NCI-H226 (cell line): ENCODE measurements at regions not wholly inside any gene's neighbourhood (a gene's known extent, or its start where the extent isn't known, plus 50 kb on each side); places are given as distances from the start of the nearest gene placed in this dataset.
"Not testable (repeated sequence)": the region's sequence is repeated elsewhere in the genome, so short reads cannot be mapped to it uniquely, and the experiment has no call there.

Experiments used
- DNase-seq: peaks from one replicate; pipeline ENCODE4 v3.0.0-alpha.2; 2015

GRCh38 chrX:128929271-128930057 lies 593.8 kb downstream of the SMARCA1 start:
- no peak for DNase-seq

- no peak for DNase-seq
These were observed 594.7 kb downstream of the SMARCA1 start for GRCh38 chrX:128928636-128929035.

GRCh38 chrX:128927363-128927762 lies 595.9 kb downstream of the SMARCA1 start:
- DNase-seq: no peak

GRCh38 chrX:128906753-128907152 lies 616.5 kb downstream of the SMARCA1 start:
- no peak for DNase-seq

GRCh38 chrX:128901018-128901417 lies 622.3 kb downstream of the SMARCA1 start:
- no peak for DNase-seq

- no peak for DNase-seq
These were observed 625.7 kb downstream of the SMARCA1 start for GRCh38 chrX:128897621-128898020.

- no peak for DNase-seq
These were observed 631.7 kb downstream of the SMARCA1 start for GRCh38 chrX:128891554-128891953.

- no peak for DNase-seq
These were observed 638.9 kb downstream of the SMARCA1 start for GRCh38 chrX:128884430-128884829.

DNA sequence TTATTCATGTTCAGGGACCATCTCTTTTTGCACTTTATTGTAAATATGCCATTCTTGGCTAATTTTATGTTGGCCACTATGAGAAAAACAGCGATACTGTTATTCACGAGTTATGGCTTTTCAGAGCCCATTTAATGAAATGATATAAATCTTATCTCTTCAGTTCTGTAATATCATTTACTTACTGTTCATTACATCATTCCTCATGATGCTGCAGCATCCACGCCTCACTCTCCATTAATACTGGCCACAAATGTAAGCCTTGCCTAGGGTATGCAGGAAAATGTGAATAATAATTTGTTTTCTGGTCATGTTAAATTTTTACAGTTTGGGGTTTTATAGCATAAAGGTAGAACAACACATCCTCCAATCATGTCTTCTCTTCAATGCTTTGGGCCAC lies 639.6 kb downstream of the SMARCA1 start:
- DNase-seq: no peak

DNA sequence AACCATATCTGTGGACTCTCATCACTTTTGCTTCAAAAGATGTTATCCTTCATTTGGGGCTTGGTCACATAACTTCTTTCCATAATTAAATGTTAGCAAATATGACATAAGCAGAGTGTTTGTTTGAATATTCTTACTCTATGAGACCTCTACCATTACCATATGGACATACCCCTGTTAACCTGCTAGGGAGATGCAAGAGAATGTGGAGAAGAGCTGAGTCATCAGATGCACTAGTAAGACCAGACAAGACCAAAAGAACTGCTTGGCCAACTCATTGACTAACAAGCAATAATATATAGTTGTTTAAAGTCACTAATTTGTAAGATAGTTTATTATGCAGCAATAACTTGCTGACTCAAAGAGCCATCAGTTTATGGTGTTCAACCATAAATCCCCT lies 652.9 kb downstream of the SMARCA1 start:
- DNase-seq: no peak

GRCh38 chrX:128862557-128862956 lies 660.7 kb downstream of the SMARCA1 start:
- DNase-seq: no peak

DNA sequence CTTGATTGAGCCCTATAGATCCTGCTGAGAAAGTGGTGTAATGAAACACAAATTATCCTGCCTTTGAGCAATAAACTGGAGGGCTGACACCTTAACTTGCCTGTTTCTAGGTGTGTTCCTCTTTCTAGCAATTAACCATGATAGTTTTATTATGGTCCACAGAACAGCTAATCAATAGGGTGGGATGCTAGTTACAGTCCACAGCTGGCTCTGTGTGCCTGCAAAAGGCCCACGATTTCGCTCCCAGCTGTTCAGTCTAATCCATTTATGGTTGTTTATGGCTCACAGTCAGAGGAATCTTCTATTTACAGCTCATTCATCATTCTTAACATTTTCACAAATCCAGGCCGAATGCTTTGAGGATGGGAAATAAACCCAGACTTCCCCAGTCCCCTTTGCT lies 674.9 kb downstream of the SMARCA1 start:
- DNase-seq: no peak

DNA sequence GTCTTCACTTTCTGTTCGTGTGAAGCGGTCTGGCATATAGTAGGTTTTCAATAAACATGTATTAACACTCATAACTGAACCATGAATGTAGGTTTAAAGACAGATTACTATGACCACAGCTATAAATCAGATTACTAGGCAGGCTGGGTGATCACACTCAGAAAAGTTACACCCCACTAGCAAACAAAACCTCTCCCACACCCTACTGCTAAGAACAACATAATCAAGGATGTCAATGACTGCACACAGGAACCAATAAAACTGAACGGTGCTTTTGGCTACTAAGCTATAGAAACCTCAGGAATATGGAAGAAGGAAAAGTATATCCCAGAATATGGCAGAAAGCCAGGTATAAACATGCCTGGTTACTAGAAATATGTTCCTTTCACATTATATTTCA lies 676.9 kb downstream of the SMARCA1 start:
- no peak for DNase-seq

DNA sequence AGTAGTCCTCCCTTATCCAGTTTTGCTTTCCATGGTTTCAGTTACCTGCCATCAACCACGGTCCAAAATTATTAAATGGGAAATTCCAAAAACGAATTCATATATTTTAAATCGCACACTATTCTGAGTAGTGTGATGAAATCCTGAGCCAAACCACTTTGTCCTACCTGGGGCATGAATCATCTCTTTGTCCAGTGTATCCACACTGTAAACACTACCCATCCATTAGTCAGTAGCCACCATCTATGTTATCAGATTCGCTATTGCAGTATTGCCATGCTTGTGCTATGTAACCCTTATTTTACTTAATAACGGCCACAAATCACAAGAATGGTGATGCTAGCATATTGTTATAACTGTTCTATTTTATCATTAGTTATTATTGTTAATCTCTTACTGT lies 704.6 kb downstream of the SMARCA1 start:
- DNase-seq: no peak

GRCh38 chrX:128816919-128817318 lies 706.4 kb downstream of the SMARCA1 start:
- no peak for DNase-seq

GRCh38 chrX:128807367-128807766 lies 715.9 kb downstream of the SMARCA1 start:
- no peak for DNase-seq

GRCh38 chrX:128805236-128805635 lies 718.1 kb downstream of the SMARCA1 start:
- DNase-seq: no peak

DNA sequence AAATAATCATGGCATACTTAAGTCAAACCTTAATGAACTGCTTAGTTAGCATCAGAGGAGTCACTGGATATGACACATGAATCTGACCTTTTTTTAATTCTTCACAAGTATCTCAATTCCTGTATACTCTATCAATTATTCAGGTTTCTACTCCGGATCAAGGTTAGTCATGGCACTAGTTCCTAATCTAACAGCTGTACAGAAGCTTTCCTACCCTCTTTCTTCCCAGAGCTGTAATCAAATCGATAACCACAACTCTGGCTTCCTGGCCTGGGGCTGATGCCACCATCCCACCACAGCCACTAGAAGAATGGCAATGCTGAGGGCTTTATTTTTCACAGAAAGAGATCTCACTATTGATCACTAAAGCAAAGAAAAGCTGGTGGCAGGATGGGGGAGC lies 718.5 kb downstream of the SMARCA1 start:
- DNase-seq: no peak

DNA sequence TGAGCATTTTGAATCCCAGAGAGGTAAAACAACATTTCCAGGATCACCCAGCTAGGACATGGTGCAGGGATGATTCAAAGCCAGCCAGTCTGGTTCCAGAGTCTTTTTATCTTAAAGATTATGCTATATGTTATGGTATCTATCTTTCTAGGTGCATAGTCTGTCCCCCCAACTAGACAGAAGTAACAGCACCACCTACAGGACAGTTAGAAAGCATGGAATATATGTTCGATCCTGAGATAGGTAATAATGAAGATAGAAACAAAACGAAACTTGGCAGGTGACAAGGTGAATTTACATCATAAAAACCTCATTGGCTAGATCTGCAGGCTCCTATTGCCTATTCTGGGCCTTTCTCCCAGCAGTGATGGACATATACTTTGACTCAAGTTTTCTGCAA lies 723.2 kb downstream of the SMARCA1 start:
- DNase-seq: no peak

DNA sequence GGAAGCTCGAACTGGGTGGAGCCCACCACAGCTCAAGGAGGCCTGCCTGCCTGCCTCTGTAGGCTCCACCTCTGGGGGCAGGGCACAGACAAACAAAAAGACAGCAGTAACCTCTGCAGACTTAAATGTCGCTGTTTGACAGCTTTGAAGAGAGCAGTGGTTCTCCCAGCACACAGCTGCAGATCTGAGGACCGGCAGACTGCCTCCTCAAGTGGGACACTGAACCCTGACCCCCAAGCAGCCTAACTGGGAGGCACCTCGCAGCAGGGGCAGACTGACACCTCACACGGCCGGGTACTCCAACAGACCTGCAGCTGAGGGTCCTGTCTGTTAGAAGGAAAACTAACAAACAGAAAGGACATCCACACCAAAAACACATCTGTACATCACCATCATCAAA lies 730.9 kb upstream of the ACTRT1 start:
- DNase-seq: not testable (repeated sequence)

DNA sequence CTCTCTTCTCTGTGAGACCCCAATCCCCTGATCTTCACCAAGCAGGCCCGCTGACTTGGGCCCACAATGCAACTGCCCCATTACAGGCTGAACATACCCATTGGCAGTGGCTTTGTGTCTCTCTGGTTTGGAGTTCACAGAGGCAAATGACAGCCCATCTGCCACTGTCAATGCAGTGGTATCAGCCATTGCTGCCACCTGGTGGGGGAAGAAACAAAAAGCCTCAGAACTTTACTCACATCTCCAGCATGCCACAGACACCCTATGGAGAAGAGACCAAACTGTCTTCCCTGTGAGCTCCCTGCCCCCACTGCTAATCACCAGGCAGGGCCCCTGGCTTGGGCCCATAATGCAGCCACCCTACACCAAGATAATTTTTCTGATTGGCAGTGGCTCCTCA lies 729.3 kb upstream of the ACTRT1 start:
- no peak for DNase-seq

GRCh38 chrX:128780934-128781333 lies 728.7 kb upstream of the ACTRT1 start:
- DNase-seq: no peak

DNA sequence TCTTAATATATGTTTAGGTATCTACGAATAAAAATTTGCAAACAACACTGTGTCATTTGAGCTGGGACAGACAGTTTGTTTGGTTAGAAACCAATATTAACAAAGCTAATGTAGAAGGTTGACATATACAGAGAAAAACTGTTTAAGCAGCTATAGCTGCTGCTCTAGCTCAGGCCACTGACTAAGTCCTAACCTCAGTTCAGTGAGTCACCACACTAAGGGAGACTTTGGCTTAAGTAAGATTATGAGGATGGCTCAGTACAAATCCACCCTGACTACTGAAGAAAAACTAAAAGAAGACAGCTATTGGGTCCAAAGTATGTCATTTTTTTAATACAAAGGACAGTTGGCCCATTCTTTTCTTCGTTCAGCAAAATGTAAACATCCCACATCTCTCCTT lies 717.3 kb upstream of the ACTRT1 start:
- no peak for DNase-seq

- no peak for DNase-seq
These were observed 707.5 kb upstream of the ACTRT1 start for GRCh38 chrX:128759745-128760144.

DNA sequence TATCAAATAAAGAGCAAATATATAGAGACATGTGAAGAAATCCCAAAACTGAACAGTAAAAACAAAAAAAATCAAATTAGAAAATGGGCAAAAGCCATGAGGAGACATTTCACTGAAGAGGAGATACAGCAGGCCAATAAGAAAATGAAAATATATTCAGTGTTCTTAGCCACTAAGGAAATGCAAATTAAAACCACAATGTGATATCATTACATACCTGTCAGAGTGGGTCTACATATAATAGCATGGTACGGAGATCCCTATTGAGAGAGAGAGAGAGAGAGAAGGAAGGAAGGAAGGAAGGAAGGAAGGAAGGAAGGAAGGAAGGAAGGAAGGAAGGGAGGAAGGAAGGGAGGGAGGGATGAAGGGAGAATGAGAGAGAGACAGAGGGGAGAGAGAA lies 707.0 kb upstream of the ACTRT1 start:
- DNase-seq: no peak
